ENCODE measurements at regions not wholly inside any gene's neighbourhood (a gene's known extent, or its start where the extent isn't known, plus 50 kb on each side); places are given as distances from the start of the nearest gene placed in this dataset.
"Not testable (repeated sequence)": the region's sequence is repeated elsewhere in the genome, so short reads cannot be mapped to it uniquely, and the experiment has no call there.

DNA sequence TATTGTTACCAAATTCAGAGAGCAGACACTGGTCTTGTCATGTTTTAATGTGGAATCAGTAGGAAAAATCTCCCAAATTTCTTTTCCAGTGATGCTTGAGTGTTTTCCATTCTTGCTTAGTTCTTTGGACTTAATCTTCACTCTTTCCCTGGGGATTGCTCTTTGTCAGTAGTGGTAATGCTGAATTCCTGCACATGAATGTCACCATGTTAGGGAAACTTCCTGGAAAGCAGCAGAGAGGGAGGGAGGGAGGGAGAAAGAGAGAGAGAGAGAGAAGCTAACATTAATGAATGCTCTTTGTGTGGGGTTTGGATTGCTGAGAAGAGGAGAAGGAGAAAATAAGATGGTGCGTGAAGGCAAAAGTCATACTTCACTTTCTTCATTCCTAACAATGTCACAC is 295.3 kb upstream of the COBL start:
- peaks cover 0 to 21% (median 0%) of the 10 kb centered on the region in 4 donors for H3K4me1 ChIP-seq
- H3K27me3 ChIP-seq = no peaks in the 10 kb centered on the region
- H3K36me3 ChIP-seq = no peaks in the 10 kb centered on the region
- DNase-seq (ENCODE audit: extremely low spot score) = no peak
- no peak overlapping the region for H3K4me3 ChIP-seq
- no peak for TF ChIP-seq POLR2AphosphoS5 (IDR thresholded peaks at IDR 0.05)
- TF ChIP-seq EP300 (IDR thresholded peaks at IDR 0.05) = no peak
- TF ChIP-seq POLR2A (IDR thresholded peaks at IDR 0.05; ENCODE audit: low read depth) = no peak
- TF ChIP-seq, protein P1, sequence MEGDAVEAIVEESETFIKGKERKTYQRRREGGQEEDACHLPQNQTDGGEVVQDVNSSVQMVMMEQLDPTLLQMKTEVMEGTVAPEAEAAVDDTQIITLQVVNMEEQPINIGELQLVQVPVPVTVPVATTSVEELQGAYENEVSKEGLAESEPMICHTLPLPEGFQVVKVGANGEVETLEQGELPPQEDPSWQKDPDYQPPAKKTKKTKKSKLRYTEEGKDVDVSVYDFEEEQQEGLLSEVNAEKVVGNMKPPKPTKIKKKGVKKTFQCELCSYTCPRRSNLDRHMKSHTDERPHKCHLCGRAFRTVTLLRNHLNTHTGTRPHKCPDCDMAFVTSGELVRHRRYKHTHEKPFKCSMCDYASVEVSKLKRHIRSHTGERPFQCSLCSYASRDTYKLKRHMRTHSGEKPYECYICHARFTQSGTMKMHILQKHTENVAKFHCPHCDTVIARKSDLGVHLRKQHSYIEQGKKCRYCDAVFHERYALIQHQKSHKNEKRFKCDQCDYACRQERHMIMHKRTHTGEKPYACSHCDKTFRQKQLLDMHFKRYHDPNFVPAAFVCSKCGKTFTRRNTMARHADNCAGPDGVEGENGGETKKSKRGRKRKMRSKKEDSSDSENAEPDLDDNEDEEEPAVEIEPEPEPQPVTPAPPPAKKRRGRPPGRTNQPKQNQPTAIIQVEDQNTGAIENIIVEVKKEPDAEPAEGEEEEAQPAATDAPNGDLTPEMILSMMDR (IDR thresholded peaks at IDR 0.05) = no peak
- WGBS = 21% methylated on average over 1 of the region's 1 CpG
- intact Hi-C loops (cut with DNase I) = no loop called here
- H3K27ac ChIP-seq (replicated peaks in 1 of 4) = no peak overlapping the region
- H3K9me3 ChIP-seq = no peaks in the 10 kb centered on the region

DNA sequence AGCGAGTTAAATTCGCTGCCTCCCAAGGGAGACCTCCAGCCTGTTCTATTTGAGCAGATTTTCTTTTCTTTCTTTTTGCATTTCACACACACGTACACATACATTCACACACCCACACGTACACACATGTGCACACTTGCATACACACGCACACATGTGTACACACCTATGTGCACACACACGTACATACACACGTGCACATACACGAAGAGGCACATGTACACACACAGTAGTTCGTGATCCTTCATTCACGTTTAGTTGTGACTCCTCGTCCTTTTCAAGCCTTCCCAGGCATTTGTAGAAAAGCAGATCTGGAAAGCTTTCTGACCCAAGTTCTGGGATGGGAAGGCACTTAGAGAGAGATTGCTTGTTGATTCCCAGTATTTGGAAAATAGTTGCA is 290.8 kb upstream of the COBL start:
- DNase-seq (ENCODE audit: extremely low spot score) = no peak
- no peak for TF ChIP-seq POLR2A (IDR thresholded peaks at IDR 0.05; ENCODE audit: low read depth)
- TF ChIP-seq, protein P1 (IDR thresholded peaks at IDR 0.05) = no peak
- TF ChIP-seq POLR2AphosphoS5 (IDR thresholded peaks at IDR 0.05) = no peak
- TF ChIP-seq EP300 (IDR thresholded peaks at IDR 0.05) = no peak
- Histone ChIP-seq H3K36me3 (no peaks in the 10 kb centered on the region), H3K9me3 (no peaks in the 10 kb centered on the region), H3K27ac (replicated peaks in 1 of 4) (no peak overlapping the region), H3K27me3 (no peaks in the 10 kb centered on the region), H3K4me1 (no peaks in the 10 kb centered on the region), H3K4me3 (no peak overlapping the region)
- 83% methylated on average over 11 of the region's 11 CpGs for WGBS
- intact Hi-C loops (cut with DNase I) = no loop called here

DNA sequence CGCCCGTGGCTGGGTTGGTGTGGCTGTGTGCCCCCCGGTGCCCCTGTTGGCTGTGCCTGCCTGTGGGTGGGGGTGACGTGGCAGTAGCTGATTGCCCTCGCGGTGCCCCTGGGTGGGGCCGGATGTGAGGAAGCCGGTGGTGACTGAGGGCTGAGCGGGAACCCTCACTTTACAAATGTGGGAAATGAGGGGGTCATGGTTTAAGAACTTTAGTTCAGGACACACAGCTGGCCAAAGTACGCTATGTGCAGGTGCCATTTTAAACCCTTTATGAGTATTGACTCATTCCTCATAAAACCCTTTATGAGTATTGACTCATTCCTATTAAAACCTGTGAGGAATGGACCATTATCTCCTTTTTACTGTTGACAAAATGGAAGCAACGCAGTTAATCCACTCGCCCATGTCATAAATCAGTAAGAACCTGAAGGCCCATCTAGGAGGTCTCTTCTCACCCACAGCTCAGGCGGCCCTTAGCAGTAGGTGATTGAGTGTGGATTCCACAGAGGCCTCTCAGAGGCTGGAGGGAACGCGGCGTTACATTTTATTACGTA is 290.1 kb upstream of the COBL start:
- DNase-seq (ENCODE audit: extremely low spot score) = no peak
- H3K27ac ChIP-seq (replicated peaks in 1 of 4) = no peak overlapping the region
- intact Hi-C loops (cut with DNase I) = no loop called here
- no peaks in the 10 kb centered on the region for H3K27me3 ChIP-seq
- no peak for TF ChIP-seq EP300 (IDR thresholded peaks at IDR 0.05)
- no peak for TF ChIP-seq POLR2AphosphoS5 (IDR thresholded peaks at IDR 0.05)
- TF ChIP-seq, protein P1 (IDR thresholded peaks at IDR 0.05) = no peak
- no peak for TF ChIP-seq POLR2A (IDR thresholded peaks at IDR 0.05; ENCODE audit: low read depth)
- no peaks in the 10 kb centered on the region for H3K36me3 ChIP-seq
- no peak overlapping the region for H3K4me3 ChIP-seq
- no peaks in the 10 kb centered on the region for H3K9me3 ChIP-seq
- 89% methylated on average over 17 of the region's 17 CpGs for WGBS
- H3K4me1 ChIP-seq = no peaks in the 10 kb centered on the region

DNA sequence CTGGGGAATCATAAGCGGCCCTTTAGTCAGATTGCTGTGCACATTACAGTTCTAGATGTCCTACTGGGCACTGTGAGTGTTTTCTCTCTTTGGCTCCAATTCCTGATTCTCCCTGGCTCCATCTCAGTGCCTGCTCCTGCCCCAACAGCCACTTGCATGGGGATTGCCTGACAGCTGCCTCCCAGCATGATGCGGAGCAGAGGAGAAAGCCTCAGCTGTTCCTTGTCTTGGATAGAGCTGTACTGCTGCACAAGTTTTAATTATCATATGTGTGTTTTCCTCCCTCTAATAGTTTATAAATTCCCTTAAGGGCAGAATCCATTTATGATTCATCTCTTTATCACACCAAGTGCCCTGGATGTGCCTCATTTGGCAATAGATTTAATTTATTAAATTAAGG is 285.8 kb upstream of the COBL start:
- TF ChIP-seq EP300 (IDR thresholded peaks at IDR 0.05) = no peak
- no peak for TF ChIP-seq POLR2A (IDR thresholded peaks at IDR 0.05; ENCODE audit: low read depth)
- TF ChIP-seq, protein P1 (IDR thresholded peaks at IDR 0.05) = no peak
- TF ChIP-seq POLR2AphosphoS5 (IDR thresholded peaks at IDR 0.05) = no peak
- intact Hi-C loops (cut with DNase I) = no loop called here
- DNase-seq (ENCODE audit: extremely low spot score) = no peak
- Histone ChIP-seq H3K36me3 (no peaks in the 10 kb centered on the region), H3K9me3 (no peaks in the 10 kb centered on the region), H3K27ac (replicated peaks in 1 of 4) (no peak overlapping the region), H3K4me1 (no peaks in the 10 kb centered on the region), H3K27me3 (no peaks in the 10 kb centered on the region), H3K4me3 (no peak overlapping the region)
- 73% methylated on average over 2 of the region's 2 CpGs for WGBS

DNA sequence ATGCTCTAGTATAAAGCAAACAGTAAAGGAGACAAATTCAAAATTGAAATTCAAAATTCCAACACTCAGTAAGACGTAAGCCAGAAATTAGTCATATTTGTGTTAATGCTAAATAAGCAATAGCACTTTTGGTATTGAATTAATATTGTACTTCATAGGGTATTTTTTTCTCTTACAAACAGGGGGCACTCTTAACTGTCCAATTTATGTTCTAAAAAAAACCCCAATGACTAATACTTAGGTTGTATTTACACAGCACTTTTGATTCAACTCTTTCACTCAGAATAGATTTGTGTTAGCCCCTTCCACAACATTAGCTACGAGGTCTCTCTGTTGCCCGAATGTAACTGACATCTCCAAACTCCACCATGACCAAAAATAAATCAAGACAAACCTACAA is 284.9 kb upstream of the COBL start:
- DNase-seq (ENCODE audit: extremely low spot score) = no peak
- Histone ChIP-seq H3K36me3 (no peaks in the 10 kb centered on the region), H3K27ac (replicated peaks in 1 of 4) (no peak overlapping the region), H3K4me3 (no peak overlapping the region), H3K9me3 (no peaks in the 10 kb centered on the region), H3K27me3 (no peaks in the 10 kb centered on the region), H3K4me1 (no peaks in the 10 kb centered on the region)
- intact Hi-C loops (cut with DNase I) = no loop called here
- 75% methylated on average over 3 of the region's 3 CpGs for WGBS
- TF ChIP-seq, protein P1 (IDR thresholded peaks at IDR 0.05) = no peak
- no peak for TF ChIP-seq POLR2A (IDR thresholded peaks at IDR 0.05; ENCODE audit: low read depth)
- no peak for TF ChIP-seq POLR2AphosphoS5 (IDR thresholded peaks at IDR 0.05)
- TF ChIP-seq EP300 (IDR thresholded peaks at IDR 0.05) = no peak

DNA sequence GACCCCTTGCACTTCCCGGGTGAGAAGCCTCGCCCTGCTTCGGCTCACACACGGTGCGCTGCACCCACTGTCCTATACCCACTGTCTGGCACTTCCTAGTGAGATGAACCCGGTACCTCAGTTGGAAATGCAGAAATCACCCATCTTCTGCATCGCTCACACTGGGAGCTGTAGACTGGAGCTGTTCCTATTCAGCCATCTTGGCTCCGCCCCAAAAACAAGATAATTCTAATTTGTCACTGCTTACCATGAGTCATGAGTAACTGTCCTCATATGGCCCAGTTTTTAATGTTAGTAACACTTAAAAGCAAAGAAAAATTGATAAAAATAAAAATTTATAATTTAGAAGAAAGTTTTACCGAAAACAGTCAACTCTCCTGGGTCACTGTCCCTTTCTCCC is 283.3 kb upstream of the COBL start:
- H3K27me3 ChIP-seq; H3K4me1 ChIP-seq; H3K27ac ChIP-seq (replicated peaks in 1 of 4); DNase-seq (ENCODE audit: extremely low spot score); intact Hi-C loops (cut with DNase I); H3K36me3 ChIP-seq; H3K9me3 ChIP-seq; H3K4me3 ChIP-seq: not testable (repeated sequence)
- 81% methylated on average over 9 of the region's 9 CpGs for WGBS
